PC-3 (cell line): ENCODE measurements at regions not wholly inside any gene's neighbourhood (a gene's known extent, or its start where the extent isn't known, plus 50 kb on each side); places are given as distances from the start of the nearest gene placed in this dataset.

Source experiments
- CTCF ChIP-seq: fragments of 300-600 bp; sonication (generic); conservative IDR thresholded peaks from 2 replicates; pipeline ENCODE4 v1.5.1; 2017; ENCODE audit warnings: antibody characterized with exemption, low read depth, mild to moderate bottlenecking, low read length
- EZH2 ChIP-seq: fragments of 300-600 bp; sonication (generic); IDR thresholded peaks from one replicate; pipeline ENCODE4 v1.6.1; 2017; ENCODE audit warnings: antibody characterized with exemption, mild to moderate bottlenecking, low read length; ENCODE audit not compliant: unreplicated experiment
- EZH2phosphoT487 ChIP-seq: fragments of 300-600 bp; sonication (generic); IDR thresholded peaks from 2 replicates; pipeline ENCODE4 v1.6.1; 2018; ENCODE audit warnings: mild to moderate bottlenecking, antibody characterized with exemption, low read length, borderline replicate concordance

GRCh38 chr2:11065833-11066485 is 89.3 kb upstream of the SLC66A3 start:
- TF ChIP-seq CTCF (no peak), EZH2 (no peak), EZH2phosphoT487 (no peak)
